ENCODE measurements at regions not wholly inside any gene's neighbourhood (a gene's known extent, or its start where the extent isn't known, plus 50 kb on each side); places are given as distances from the start of the nearest gene placed in this dataset.
"Not testable (repeated sequence)": the region's sequence is repeated elsewhere in the genome, so short reads cannot be mapped to it uniquely, and the experiment has no call there.

- TF ChIP-seq CTCF (IDR thresholded peaks at IDR 0.05; ENCODE audit: borderline replicate concordance, insufficient read depth, low read depth, low read length): no peak
- no peak overlapping the region for H3K4me3 ChIP-seq (ENCODE audit: low read depth, low read length)
These were observed 487.4 kb upstream of the SALL3 start for GRCh38 chr18:78492064-78492812.

- H3K4me3 ChIP-seq (ENCODE audit: low read depth, low read length): no peak overlapping the region
- no peak for TF ChIP-seq CTCF (IDR thresholded peaks at IDR 0.05; ENCODE audit: borderline replicate concordance, insufficient read depth, low read depth, low read length)
These were observed 486.7 kb upstream of the SALL3 start for GRCh38 chr18:78492813-78493371.

GRCh38 chr18:78493490-78493889 lies 486.1 kb upstream of the SALL3 start:
- not testable (repeated sequence) for H3K4me3 ChIP-seq (ENCODE audit: low read depth, low read length)

- no peak for TF ChIP-seq CTCF (IDR thresholded peaks at IDR 0.05; ENCODE audit: borderline replicate concordance, insufficient read depth, low read depth, low read length)
- H3K4me3 ChIP-seq (ENCODE audit: low read depth, low read length): no peak overlapping the region
These were observed 485.2 kb upstream of the SALL3 start for GRCh38 chr18:78494204-78495085.

- H3K4me3 ChIP-seq (ENCODE audit: low read depth, low read length): no peak overlapping the region
- TF ChIP-seq CTCF (IDR thresholded peaks at IDR 0.05; ENCODE audit: borderline replicate concordance, insufficient read depth, low read depth, low read length): no peak
These were observed 484.1 kb upstream of the SALL3 start for GRCh38 chr18:78495550-78495949.

GRCh38 chr18:78496079-78496478 lies 483.5 kb upstream of the SALL3 start:
- TF ChIP-seq CTCF (IDR thresholded peaks at IDR 0.05; ENCODE audit: borderline replicate concordance, insufficient read depth, low read depth, low read length): no peak
- no peak overlapping the region for H3K4me3 ChIP-seq (ENCODE audit: low read depth, low read length)

- no peak overlapping the region for H3K4me3 ChIP-seq (ENCODE audit: low read depth, low read length)
- TF ChIP-seq CTCF (IDR thresholded peaks at IDR 0.05; ENCODE audit: borderline replicate concordance, insufficient read depth, low read depth, low read length): no peak
These were observed 482.0 kb upstream of the SALL3 start for GRCh38 chr18:78497641-78498040.
